RWPE2 (cell line): ENCODE measurements at regions not wholly inside any gene's neighbourhood (a gene's known extent, or its start where the extent isn't known, plus 50 kb on each side); places are given as distances from the start of the nearest gene placed in this dataset.

ENCODE experiments used
- ATAC-seq: fragments of 200-7000 bp; cut with Tn5 transposase; 3 replicates; pipeline ENCODE4 v1.9.1; 2021; ENCODE audit warnings: low read depth
- DNase-seq: peaks from one replicate; pipeline ENCODE4 v3.0.0-alpha.2; 2020; ENCODE audit warnings: low spot score
- H3K27ac ChIP-seq: fragments of 450-650 bp; 2 replicates; pipeline ENCODE4 v1.5.1; 2017; ENCODE audit warnings: mild to moderate bottlenecking; ENCODE audit not compliant: poor library complexity, severe bottlenecking
- H3K27me3 ChIP-seq: fragments of 250-450 bp; sonication (Bioruptor Pico); 2 replicates; pipeline ENCODE4 v1.5.1; 2021; ENCODE audit warnings: mild to moderate bottlenecking, moderate library complexity; ENCODE audit not compliant: insufficient read depth, poor library complexity, severe bottlenecking
- H3K36me3 ChIP-seq: fragments of 250-450 bp; sonication (Bioruptor Pico); 2 replicates; pipeline ENCODE4 v1.5.1; 2020; ENCODE audit warnings: low read depth, mild to moderate bottlenecking, moderate library complexity
- H3K4me1 ChIP-seq: fragments of 250-450 bp; sonication (Bioruptor Pico); 2 replicates; pipeline ENCODE4 v1.5.1; 2021; ENCODE audit warnings: mild to moderate bottlenecking, moderate library complexity; ENCODE audit not compliant: insufficient read depth, poor library complexity, severe bottlenecking
- H3K4me3 ChIP-seq: fragments of 250-450 bp; sonication (Bioruptor Pico); 2 replicates; pipeline ENCODE4 v1.5.1; 2021; ENCODE audit warnings: mild to moderate bottlenecking, moderate library complexity; ENCODE audit not compliant: severe bottlenecking
- H3K9me3 ChIP-seq: fragments of 250-450 bp; sonication (Bioruptor Pico); 2 replicates; pipeline ENCODE4 v1.5.1; 2021; ENCODE audit warnings: mild to moderate bottlenecking, moderate library complexity; ENCODE audit not compliant: severe bottlenecking
- TF ChIP-seq, protein P1 (sequence below): fragments of 450-650 bp; IDR thresholded peaks from one replicate; pipeline ENCODE4 v1.5.1; 2017; ENCODE audit warnings: mild to moderate bottlenecking, moderate library complexity; ENCODE audit not compliant: poor library complexity, severe bottlenecking

- Histone ChIP-seq H3K36me3 (no peaks in the 10 kb centered on the region), H3K4me1 (no peaks in the 10 kb centered on the region), H3K27me3 (peaks cover 40% of the 10 kb centered on the region), H3K4me3 (no peak overlapping the region), H3K9me3 (no peaks in the 10 kb centered on the region), H3K27ac (no peak overlapping the region)
- ATAC-seq (no peak), DNase-seq (no peak)
- TF ChIP-seq, protein P1, sequence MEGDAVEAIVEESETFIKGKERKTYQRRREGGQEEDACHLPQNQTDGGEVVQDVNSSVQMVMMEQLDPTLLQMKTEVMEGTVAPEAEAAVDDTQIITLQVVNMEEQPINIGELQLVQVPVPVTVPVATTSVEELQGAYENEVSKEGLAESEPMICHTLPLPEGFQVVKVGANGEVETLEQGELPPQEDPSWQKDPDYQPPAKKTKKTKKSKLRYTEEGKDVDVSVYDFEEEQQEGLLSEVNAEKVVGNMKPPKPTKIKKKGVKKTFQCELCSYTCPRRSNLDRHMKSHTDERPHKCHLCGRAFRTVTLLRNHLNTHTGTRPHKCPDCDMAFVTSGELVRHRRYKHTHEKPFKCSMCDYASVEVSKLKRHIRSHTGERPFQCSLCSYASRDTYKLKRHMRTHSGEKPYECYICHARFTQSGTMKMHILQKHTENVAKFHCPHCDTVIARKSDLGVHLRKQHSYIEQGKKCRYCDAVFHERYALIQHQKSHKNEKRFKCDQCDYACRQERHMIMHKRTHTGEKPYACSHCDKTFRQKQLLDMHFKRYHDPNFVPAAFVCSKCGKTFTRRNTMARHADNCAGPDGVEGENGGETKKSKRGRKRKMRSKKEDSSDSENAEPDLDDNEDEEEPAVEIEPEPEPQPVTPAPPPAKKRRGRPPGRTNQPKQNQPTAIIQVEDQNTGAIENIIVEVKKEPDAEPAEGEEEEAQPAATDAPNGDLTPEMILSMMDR = no peak
These were observed 417.0 kb upstream of the MEIS2 start for GRCh38 chr15:37517191-37517895.

DNA sequence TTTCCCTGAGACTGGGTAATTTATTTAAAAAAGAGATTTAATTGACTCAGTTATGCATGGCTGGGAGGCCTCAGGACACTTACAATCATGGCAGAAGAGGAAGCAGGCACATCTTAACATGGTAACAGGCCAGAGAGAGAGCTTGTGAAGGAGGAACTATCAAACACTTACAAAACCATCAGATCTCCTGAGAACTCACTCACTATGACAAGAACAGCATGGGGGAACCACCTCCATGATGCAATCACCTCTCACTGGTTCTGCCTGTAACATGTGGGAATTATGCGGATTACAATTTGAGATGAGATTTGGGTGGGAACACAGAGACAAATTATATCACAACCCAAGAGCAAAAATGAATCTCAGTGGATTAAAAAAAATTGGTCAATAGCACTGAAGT, 416.0 kb upstream of the TMCO5A start:
- DNase-seq (no peak), ATAC-seq (no peak)
- Histone ChIP-seq H3K27ac (no peak overlapping the region), H3K27me3 (peaks cover 40% of the 10 kb centered on the region), H3K36me3 (no peaks in the 10 kb centered on the region), H3K9me3 (no peaks in the 10 kb centered on the region), H3K4me3 (no peak overlapping the region), H3K4me1 (no peaks in the 10 kb centered on the region)
- TF ChIP-seq, protein P1 = no peak

DNA sequence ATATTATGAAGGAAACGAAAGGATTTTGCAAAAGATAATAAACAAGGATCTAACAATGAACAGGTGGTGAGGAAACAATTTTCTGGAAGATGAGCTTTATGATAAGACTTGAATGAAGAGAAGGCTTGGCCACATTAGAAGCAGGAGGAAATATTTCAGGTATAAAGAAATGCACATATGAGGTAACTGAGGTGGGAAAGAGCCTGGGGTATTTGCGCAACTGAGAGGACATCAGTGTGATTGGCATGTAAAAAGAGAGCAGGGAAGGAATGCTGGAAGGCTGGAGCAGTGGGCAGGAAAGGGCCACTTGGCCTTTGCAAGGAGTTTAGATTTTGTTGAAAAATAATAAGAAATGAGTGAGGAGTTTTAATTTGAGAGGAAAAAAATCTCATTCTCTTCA, 414.4 kb upstream of the TMCO5A start:
- Histone ChIP-seq H3K36me3 (no peaks in the 10 kb centered on the region), H3K4me3 (no peak overlapping the region), H3K4me1 (no peaks in the 10 kb centered on the region), H3K27ac (no peak overlapping the region), H3K27me3 (peaks cover 45% of the 10 kb centered on the region), H3K9me3 (no peaks in the 10 kb centered on the region)
- ATAC-seq = no peak
- TF ChIP-seq, protein P1 = no peak
- no peak for DNase-seq

- H3K4me3 ChIP-seq = no peak overlapping the region
- no peak overlapping the region for H3K27ac ChIP-seq
- DNase-seq (no peak), ATAC-seq (no peak)
- H3K27me3 ChIP-seq = peaks cover 45% of the 10 kb centered on the region
- no peaks in the 10 kb centered on the region for H3K36me3 ChIP-seq
- TF ChIP-seq, protein P1 = no peak
- no peaks in the 10 kb centered on the region for H3K4me1 ChIP-seq
- H3K9me3 ChIP-seq = no peaks in the 10 kb centered on the region
These were observed 413.6 kb upstream of the TMCO5A start for GRCh38 chr15:37520882-37521281.

GRCh38 chr15:37524601-37525000, 409.8 kb upstream of the TMCO5A start:
- Histone ChIP-seq H3K9me3 (no peaks in the 10 kb centered on the region), H3K27me3 (peaks cover 29% of the 10 kb centered on the region), H3K4me3 (no peak overlapping the region), H3K27ac (no peak overlapping the region), H3K4me1 (no peaks in the 10 kb centered on the region), H3K36me3 (no peaks in the 10 kb centered on the region)
- DNase-seq (no peak), ATAC-seq (no peak)
- TF ChIP-seq, protein P1 = no peak
